GM18861 (cell line): ENCODE measurements at regions not wholly inside any gene's neighbourhood (a gene's known extent, or its start where the extent isn't known, plus 50 kb on each side); places are given as distances from the start of the nearest gene placed in this dataset.
"Not testable (repeated sequence)": the region's sequence is repeated elsewhere in the genome, so short reads cannot be mapped to it uniquely, and the experiment has no call there.

ENCODE experiments used
- ATAC-seq: cut with Tn5 transposase; IDR thresholded peaks from one replicate; pipeline ENCODE4 v1.9.1; 2021; ENCODE audit not compliant: unreplicated experiment

GRCh38 chr5:143592648-143593047 is 189.2 kb upstream of the NR3C1 start:
- peak; percentile 66 for ATAC-seq

- no peak for ATAC-seq
Observed at GRCh38 chr5:143588933-143589662, 185.6 kb upstream of the NR3C1 start.

GRCh38 chr5:143588121-143588520 is 184.6 kb upstream of the NR3C1 start:
- ATAC-seq: not testable (repeated sequence)

GRCh38 chr5:143586781-143587362 is 183.4 kb upstream of the NR3C1 start:
- no peak for ATAC-seq

GRCh38 chr5:143585970-143586369 is 182.5 kb upstream of the NR3C1 start:
- ATAC-seq: no peak

- ATAC-seq: peak; percentile 41
Observed at GRCh38 chr5:143583409-143583808, 179.9 kb upstream of the NR3C1 start.

- ATAC-seq: peak; percentile 62
Observed at GRCh38 chr5:143582869-143583268, 179.4 kb upstream of the NR3C1 start.

- no peak for ATAC-seq
Observed at GRCh38 chr5:143582176-143582575, 178.7 kb upstream of the NR3C1 start.

- no peak for ATAC-seq
Observed at GRCh38 chr5:143581649-143582048, 178.2 kb upstream of the NR3C1 start.

- no peak for ATAC-seq
Observed at GRCh38 chr5:143581147-143581546, 177.7 kb upstream of the NR3C1 start.

- ATAC-seq: no peak
Observed at GRCh38 chr5:143576711-143577484, 173.4 kb upstream of the NR3C1 start.

GRCh38 chr5:143575286-143575685 is 171.8 kb upstream of the NR3C1 start:
- no peak for ATAC-seq

- no peak for ATAC-seq
Observed at GRCh38 chr5:143574236-143574635, 170.8 kb upstream of the NR3C1 start.

- peak; percentile 70 for ATAC-seq
Observed at GRCh38 chr5:143573568-143574170, 170.2 kb upstream of the NR3C1 start.

GRCh38 chr5:143572671-143573070 is 169.2 kb upstream of the NR3C1 start:
- no peak for ATAC-seq

- ATAC-seq: no peak
Observed at GRCh38 chr5:143571642-143572624, 168.4 kb upstream of the NR3C1 start.

- no peak for ATAC-seq
Observed at GRCh38 chr5:143570989-143571388, 167.5 kb upstream of the NR3C1 start.

- ATAC-seq: no peak
Observed at GRCh38 chr5:143569722-143570567, 166.5 kb upstream of the NR3C1 start.

- no peak for ATAC-seq
Observed at GRCh38 chr5:143569213-143569701, 165.8 kb upstream of the NR3C1 start.
